ENCODE measurements at regions not wholly inside any gene's neighbourhood (a gene's known extent, or its start where the extent isn't known, plus 50 kb on each side); places are given as distances from the start of the nearest gene placed in this dataset.

DNA sequence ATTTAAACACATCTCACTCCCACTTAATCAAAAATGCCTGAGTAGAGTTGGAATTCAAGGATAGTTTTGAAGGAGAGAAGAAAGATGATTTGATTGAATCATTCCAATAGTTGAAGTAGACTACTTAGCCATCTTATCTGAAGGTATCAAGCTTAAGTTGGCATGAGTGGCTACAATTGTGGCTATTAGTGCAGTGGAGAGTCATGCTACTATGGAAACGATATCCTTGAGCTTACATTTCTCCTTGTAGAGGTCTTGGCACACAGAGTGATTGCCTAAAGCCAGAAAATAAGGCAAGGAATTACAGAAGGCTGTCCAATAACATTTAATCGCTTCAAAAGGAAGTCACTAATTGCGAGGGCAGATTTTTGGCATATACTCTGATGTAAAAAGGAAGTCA is 1022.7 kb downstream of the IGSF11 start:
- DNase-seq, result no peak

- no peak for DNase-seq
These were observed 1005.6 kb downstream of the IGSF11 start for GRCh38 chr3:118029049-118029448.

- no peak for DNase-seq
These were observed 998.4 kb downstream of the IGSF11 start for GRCh38 chr3:118036215-118036614.

DNA sequence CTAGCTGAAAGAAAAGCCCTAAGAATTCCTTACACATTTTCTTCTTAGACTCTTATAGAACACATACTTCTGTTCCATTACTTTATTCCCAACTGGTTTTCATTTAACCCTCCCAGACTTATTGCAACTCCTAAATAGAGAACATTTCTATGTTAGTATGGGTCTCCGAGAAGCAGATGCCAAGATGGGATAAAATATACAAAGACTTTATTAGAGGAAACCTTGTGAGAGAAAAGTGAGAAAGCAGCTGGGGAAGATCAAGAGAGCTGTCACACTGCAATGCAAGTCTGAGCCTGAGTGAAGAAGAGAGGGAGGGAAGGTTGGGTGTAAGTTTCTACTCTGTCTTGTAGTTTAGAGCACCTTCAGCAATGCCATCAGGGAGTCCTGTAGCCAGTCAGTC is 979.3 kb downstream of the IGSF11 start:
- no peak for DNase-seq

GRCh38 chr3:118057086-118057485 is 977.6 kb downstream of the IGSF11 start:
- no peak for DNase-seq

GRCh38 chr3:118059096-118059495 is 975.5 kb downstream of the IGSF11 start:
- no peak for DNase-seq

- DNase-seq, result no peak
These were observed 967.2 kb downstream of the IGSF11 start for GRCh38 chr3:118067439-118067838.

DNA sequence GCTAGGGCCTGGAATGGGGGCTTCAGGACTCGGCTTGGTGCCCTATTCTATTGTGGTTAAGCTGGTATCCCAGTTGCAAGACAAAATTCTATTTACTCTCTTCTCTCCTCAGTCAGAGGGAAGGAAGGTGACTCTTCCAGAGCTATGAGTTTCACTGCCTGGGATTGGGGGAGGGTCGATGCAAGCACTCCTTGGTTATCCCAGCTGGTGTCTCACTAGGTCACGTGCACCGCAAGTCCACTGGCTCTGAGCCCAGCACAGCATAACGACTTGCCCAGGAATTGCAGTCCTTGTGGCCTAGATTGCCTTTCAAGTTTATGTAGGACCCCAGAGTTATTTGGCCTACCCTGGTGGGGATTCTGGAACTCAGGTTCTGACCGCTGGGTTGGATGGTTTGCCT is 958.8 kb downstream of the IGSF11 start:
- DNase-seq, result no peak

- DNase-seq, result no peak
These were observed 957.3 kb downstream of the IGSF11 start for GRCh38 chr3:118077332-118077731.

GRCh38 chr3:118080889-118081288 is 953.8 kb downstream of the IGSF11 start:
- DNase-seq, result no peak

- DNase-seq, result no peak
These were observed 946.0 kb downstream of the IGSF11 start for GRCh38 chr3:118088696-118089095.

- no peak for DNase-seq
These were observed 945.1 kb downstream of the IGSF11 start for GRCh38 chr3:118089563-118089962.

DNA sequence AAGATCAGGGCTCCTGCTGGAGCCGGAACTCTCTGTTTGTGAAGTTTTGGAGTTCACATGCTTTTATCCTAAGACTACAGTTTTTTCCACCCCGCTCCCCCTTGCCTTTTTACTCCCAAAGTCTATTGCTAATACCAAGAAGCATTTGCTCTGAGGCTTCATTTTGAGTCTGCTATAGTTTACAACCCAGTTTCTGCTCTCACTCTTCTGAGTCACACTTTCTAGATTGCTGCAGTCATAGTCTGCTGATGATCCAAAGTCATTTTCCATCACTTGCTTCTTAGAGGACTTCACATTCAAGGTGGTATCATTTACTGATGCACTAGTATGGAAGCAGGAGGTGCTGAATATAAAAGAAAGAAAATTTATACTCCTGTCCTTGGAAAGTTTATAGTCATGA is 937.4 kb downstream of the IGSF11 start:
- no peak for DNase-seq

DNA sequence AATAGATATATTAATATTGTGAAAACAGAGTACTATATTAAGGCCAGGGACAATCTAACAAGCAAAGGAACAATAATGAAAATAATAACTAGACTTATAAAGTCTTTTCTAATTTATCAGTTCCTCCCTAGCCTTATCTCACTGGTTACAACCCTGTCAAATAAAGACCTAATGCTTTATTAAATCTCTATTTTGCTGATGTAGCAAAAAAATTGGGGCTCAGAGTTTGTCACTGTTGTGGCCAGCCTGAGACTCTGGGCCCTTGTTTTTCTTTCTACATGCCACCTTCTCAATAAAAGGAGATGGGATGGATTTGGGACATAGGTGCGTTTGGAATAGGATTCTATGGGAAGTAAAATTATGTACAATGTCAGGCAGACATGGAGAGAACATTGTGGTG is 937.0 kb downstream of the IGSF11 start:
- no peak for DNase-seq

DNA sequence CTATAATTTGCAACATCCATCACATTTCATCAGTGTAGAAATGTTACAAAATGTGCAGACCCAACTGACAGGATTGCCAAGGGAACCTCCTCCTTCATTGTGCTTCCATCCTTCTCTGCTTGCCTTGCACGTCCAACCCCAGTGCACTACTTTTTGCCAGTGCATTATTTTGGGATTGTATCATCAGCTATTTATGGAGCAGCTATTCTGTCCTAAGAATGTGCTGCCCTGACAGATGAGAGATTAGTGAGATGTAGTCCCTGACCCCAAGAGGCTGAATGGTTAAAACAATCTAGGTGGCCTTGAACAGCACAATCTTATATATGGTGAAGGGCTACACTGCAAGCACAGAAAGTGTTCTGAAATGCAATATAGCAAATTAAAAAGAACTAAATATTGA is 935.8 kb downstream of the IGSF11 start:
- no peak for DNase-seq

DNA sequence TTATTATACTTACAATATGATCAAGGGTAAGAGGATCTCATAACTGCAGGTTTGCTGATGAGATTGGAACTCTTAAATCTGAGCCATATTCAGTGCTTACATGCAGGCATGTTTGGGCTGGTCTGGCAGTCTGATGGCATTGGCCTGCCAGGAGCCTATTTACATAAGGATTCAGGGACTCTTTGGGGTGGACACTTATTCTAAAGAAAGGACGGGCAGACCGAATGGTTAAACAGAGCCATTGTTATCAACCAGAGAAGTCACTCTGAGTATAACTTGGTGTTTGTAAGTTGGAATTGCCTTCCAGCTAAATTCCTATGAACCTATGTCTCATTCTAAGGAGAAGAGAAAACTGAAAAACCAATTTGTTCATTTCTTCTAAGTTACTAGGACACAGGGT is 932.8 kb downstream of the IGSF11 start:
- DNase-seq, result no peak

DNA sequence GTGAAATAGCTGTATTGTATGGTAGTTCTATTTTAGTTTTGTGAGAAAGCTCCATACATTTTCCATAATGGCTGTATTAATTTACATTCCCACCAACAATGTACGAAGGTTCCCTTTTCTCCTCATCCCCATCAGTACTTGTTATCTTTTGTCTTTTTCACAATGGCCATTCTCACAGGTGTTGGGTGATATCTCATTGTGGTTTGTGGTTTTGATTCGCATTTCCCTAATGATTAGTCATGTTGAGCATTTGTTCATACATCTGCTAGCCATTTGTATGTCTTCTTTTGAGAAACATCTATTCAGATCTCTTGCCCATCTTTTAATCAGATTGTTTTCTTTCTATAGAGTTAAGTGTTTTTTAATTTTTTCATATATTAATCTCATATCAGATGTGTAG is 931.9 kb downstream of the IGSF11 start:
- DNase-seq, result no peak

DNA sequence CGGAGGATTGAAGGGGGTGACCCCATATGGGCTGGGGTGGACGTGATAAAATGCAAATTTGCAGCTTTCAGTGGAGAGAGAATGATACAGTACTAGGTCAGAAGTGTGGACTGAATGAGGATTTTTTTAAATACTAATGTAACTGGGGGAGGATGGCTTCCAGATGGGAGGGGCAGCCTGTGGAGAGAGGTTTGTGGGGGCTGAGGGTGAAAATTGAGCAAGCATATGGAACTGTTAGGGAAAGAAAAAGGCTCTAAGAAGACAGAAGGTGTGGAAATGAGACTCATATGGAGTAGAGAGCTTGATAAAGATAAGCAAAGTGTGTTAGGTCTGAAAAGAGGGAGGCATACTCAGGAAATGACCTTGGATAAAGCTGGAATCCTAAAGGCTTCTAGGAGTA is 926.4 kb downstream of the IGSF11 start:
- DNase-seq, result no peak

DNA sequence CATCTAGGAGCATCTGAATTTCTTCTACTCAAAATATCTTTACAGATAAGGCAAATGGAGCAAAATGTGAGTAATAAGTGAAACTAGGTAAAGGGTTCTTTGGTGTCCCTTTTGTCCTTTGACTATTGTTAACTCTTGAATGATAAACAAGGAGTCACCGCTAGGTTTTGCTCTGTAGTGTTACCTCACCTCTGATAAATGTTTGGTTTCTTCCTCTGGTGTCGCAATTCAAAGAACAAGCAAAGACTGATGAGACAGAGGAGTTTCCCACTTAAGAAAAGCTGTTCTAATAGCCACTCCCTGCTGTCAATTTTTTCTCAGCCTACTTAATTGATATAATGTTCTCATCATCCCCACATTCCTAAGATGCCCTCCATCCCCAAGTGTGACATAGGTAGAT is 925.9 kb downstream of the IGSF11 start:
- DNase-seq, result no peak

DNA sequence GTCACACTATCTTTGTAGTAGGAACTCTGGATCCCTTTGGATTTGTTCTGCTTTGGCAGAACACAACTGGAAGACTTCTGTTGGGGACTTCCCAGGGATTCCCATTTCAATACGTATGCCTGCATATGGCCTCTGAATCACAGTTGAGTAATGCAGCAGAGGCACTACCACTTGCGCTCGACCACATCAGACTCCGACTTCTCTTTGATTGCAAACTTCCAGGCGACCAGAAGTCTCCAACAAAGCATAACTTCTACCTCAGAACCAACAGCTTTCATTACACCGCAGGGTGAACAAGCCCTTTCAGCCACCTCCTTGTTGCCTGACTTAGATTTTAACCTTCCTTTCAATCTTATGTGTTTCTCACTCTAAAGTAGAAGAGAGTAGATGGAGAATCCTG is 924.4 kb downstream of the IGSF11 start:
- DNase-seq, result no peak

DNA sequence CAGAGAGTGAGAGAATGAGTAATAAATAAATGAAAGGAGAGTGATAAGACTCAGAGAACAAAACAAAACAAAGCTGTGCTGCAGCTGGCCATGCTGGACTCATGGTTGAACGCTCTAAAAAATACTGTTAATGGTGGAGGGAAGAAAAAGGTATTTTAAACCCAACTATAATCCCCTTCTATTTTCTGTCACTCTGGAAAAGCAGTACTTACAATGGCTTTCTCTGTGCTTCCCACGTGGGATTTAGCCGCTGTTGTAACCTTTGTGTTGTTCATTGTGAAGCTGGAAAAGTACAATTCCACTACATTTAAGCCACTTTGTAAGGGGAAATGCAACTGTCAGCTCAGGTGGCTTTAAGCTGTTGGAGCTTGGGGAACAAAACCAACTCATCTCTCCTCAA is 917.7 kb downstream of the IGSF11 start:
- DNase-seq, result no peak

GRCh38 chr3:118126751-118127150 is 907.9 kb downstream of the IGSF11 start:
- no peak for DNase-seq

DNA sequence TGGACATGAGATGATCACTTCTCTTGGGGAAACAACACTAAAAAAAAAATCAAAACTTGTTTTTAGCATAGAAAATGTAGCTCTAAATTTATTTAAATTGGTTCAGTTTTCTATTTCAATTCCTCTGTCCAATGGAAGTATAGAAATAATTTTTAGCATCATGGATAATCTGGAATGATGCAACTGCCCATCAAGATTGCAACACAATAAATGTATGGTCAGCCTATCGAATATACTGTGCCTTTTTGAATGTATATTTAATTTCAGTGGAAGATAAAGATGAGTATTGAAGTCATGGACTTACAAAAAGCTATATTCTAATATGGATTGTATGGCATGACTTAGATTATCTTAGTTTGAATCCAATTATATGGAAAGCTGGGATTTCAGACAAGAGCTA is 906.7 kb downstream of the IGSF11 start:
- DNase-seq, result no peak

- DNase-seq, result no peak
These were observed 905.8 kb downstream of the IGSF11 start for GRCh38 chr3:118128886-118129285.

GRCh38 chr3:118137778-118138177 is 896.9 kb downstream of the IGSF11 start:
- DNase-seq, result no peak

DNA sequence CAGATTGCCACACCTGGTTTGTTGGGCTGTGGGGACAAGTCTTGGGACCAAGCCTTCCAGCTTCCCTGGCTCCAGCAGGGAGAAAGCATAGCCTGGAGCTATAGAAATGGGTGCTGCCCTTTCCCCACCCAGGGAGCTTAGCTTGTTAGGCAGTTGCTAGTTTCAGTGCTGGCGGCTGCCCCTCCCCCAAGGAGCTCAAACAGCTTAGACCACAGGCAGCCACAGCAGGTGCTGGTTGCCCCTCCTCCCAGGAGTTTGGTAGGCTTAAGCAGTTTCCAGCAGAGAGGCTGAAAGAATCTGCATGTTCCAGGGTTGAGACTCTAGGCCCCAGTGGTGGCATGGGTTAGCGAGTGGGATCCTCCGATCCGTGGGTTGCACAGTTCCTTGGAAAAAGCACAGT is 889.7 kb downstream of the IGSF11 start:
- DNase-seq, result no peak
